Natural killer cell (primary cell): ENCODE measurements at regions not wholly inside any gene's neighbourhood (a gene's known extent, or its start where the extent isn't known, plus 50 kb on each side); places are given as distances from the start of the nearest gene placed in this dataset.

ENCODE experiments used
- ATAC-seq, 3 donors: fragments of 150-1000 bp in 2 of 3; fragments of 200-7000 bp in 1 of 3; cut with Tn5 transposase; 1 replicate in 1 of 3; 2 replicates in 2 of 3; pipeline ENCODE4 v1.10.0; 2021; ENCODE audit warnings: mild to moderate bottlenecking in 2 of 3, moderate library complexity in 2 of 3
- DNase-seq, 2 donors: peaks; one replicate each; pipeline versions ENCODE4 v3.0.0 to v3.0.0-alpha.2; 2013 to 2021; ENCODE audit warnings: mixed read lengths in 1 of 2
- H3K27ac ChIP-seq: one replicate; pipeline ENCODE4 v1.5.1; 2013; ENCODE audit warnings: mild to moderate bottlenecking, low read length
- H3K27me3 ChIP-seq: one replicate; pipeline ENCODE4 v1.6.1; 2013; ENCODE audit warnings: low read length; ENCODE audit not compliant: control insufficient read depth, insufficient read depth
- H3K36me3 ChIP-seq: one replicate; pipeline ENCODE4 v1.6.1; 2013; ENCODE audit warnings: low read length; ENCODE audit not compliant: control insufficient read depth, insufficient read depth
- H3K4me1 ChIP-seq: one replicate; pipeline ENCODE4 v1.6.1; 2013; ENCODE audit warnings: low read length; ENCODE audit not compliant: control insufficient read depth, insufficient read depth
- H3K4me3 ChIP-seq: one replicate; pipeline ENCODE4 v1.5.1; 2013; ENCODE audit warnings: low read length
- H3K9me3 ChIP-seq: one replicate; pipeline ENCODE4 v1.6.1; 2013; ENCODE audit warnings: low read length; ENCODE audit not compliant: control insufficient read depth, insufficient read depth
- H3K27ac Mint-ChIP-seq, 2 donors: one replicate each; pipeline ENCODE4 v1.8.0; 2022; ENCODE audit warnings: mild to moderate bottlenecking in 2 of 2, mixed read lengths in 2 of 2, moderate library complexity in 1 of 2
- H3K27me3 Mint-ChIP-seq, 2 donors: one replicate each; pipeline ENCODE4 v1.8.0; 2022; ENCODE audit warnings: low read depth in 2 of 2, mixed read lengths in 2 of 2
- H3K36me3 Mint-ChIP-seq: one replicate; pipeline ENCODE4 v1.8.0; 2022; ENCODE audit warnings: mixed read lengths
- H3K4me1 Mint-ChIP-seq, 2 donors: one replicate each; pipeline ENCODE4 v1.8.0; 2022; ENCODE audit warnings: mixed read lengths in 2 of 2
- H3K4me3 Mint-ChIP-seq: one replicate; pipeline ENCODE4 v1.8.0; 2022; ENCODE audit warnings: mild to moderate bottlenecking, moderate library complexity, mixed read lengths
- H3K9me3 Mint-ChIP-seq, 2 donors: one replicate each; pipeline ENCODE4 v1.8.0; 2022; ENCODE audit warnings: mixed read lengths in 2 of 2
- CTCF ChIP-seq: fragments of 200-600 bp; IDR thresholded peaks from one replicate; pipeline ENCODE4 v1.8.0; 2022; ENCODE audit warnings: antibody characterized with exemption
- WGBS: methylation state at CpG from one replicate; pipeline ENCODE4 v1.1.7; 2013; ENCODE audit warnings: missing lambda C conversion rate; ENCODE audit not compliant: insufficient coverage; 5-methylcytosine and 5-hydroxymethylcytosine counted together
- intact Hi-C: fragments of 100-400 bp; cut with micrococcal nuclease; formaldehyde crosslinking; loops from one replicate; pipeline ENCODE4 v1.14.2; 2022

- WGBS: 38% methylated on average over 1 of the region's 1 CpG
- no peak for ATAC-seq
- no peak for DNase-seq
Measured at GRCh38 chr4:119690871-119691270, 62.3 kb upstream of the PDE5A start.

GRCh38 chr4:119688446-119688845 is 59.8 kb upstream of the PDE5A start:
- TF ChIP-seq CTCF: no peak
- Mint-ChIP-seq H3K27me3 (no peaks in the 10 kb centered on the region), H3K4me3 (no peak overlapping the region), H3K27ac (no peak overlapping the region), H3K36me3 (no peaks in the 10 kb centered on the region), H3K4me1 (no peaks in the 10 kb centered on the region), H3K9me3 (peaks cover 3 to 13% of the 10 kb centered on the region in 2 donors)
- WGBS: 100% methylated on average over 1 of the region's 1 CpG
- Histone ChIP-seq H3K27me3 (no peaks in the 10 kb centered on the region), H3K4me3 (no peak overlapping the region), H3K9me3 (peaks cover 4% of the 10 kb centered on the region), H3K36me3 (no peaks in the 10 kb centered on the region), H3K27ac (no peak overlapping the region), H3K4me1 (no peaks in the 10 kb centered on the region)
- intact Hi-C loops: no loop called here
- DNase-seq: no peak
- no peak for ATAC-seq

More at GRCh38 chr4:119690871-119691270, 62.3 kb upstream of the PDE5A start:
- Mint-ChIP-seq H3K27me3 (no peaks in the 10 kb centered on the region), H3K27ac (no peak overlapping the region), H3K4me3 (no peak overlapping the region), H3K9me3 (peaks cover 6 to 16% of the 10 kb centered on the region in 2 donors), H3K36me3 (no peaks in the 10 kb centered on the region), H3K4me1 (no peaks in the 10 kb centered on the region)
- no peak overlapping the region for H3K27ac ChIP-seq
- intact Hi-C loops: no loop called here
- H3K4me1 ChIP-seq: no peaks in the 10 kb centered on the region
- TF ChIP-seq CTCF: no peak
- peaks cover 4% of the 10 kb centered on the region for H3K9me3 ChIP-seq
- H3K4me3 ChIP-seq: no peak overlapping the region
- H3K36me3 ChIP-seq: no peaks in the 10 kb centered on the region
- no peaks in the 10 kb centered on the region for H3K27me3 ChIP-seq

GRCh38 chr4:119684463-119684862 is 55.9 kb upstream of the PDE5A start:
- Mint-ChIP-seq H3K27me3 (no peaks in the 10 kb centered on the region), H3K9me3 (peaks cover 0 to 3% of the 10 kb centered on the region in 2 donors), H3K4me1 (no peaks in the 10 kb centered on the region), H3K4me3 (no peak overlapping the region), H3K36me3 (no peaks in the 10 kb centered on the region), H3K27ac (no peak overlapping the region)
- Histone ChIP-seq H3K27me3 (no peaks in the 10 kb centered on the region), H3K4me3 (no peak overlapping the region), H3K27ac (no peak overlapping the region), H3K4me1 (no peaks in the 10 kb centered on the region), H3K36me3 (no peaks in the 10 kb centered on the region), H3K9me3 (no peaks in the 10 kb centered on the region)
- no peak for ATAC-seq
- WGBS: 73% methylated on average over 4 of the region's 4 CpGs
- TF ChIP-seq CTCF: no peak
- intact Hi-C loops: no loop called here
- DNase-seq: no peak

GRCh38 chr4:119683518-119683917 is 54.9 kb upstream of the PDE5A start:
- ATAC-seq: no peak
- 71% methylated on average over 1 of the region's 1 CpG for WGBS
- peaks cover 0 to 3% of the 10 kb centered on the region in 2 donors for H3K9me3 Mint-ChIP-seq

More at GRCh38 chr4:119683518-119683917, 54.9 kb upstream of the PDE5A start:
- Mint-ChIP-seq H3K4me1 (no peaks in the 10 kb centered on the region), H3K4me3 (no peak overlapping the region), H3K27ac (no peak overlapping the region), H3K36me3 (no peaks in the 10 kb centered on the region), H3K27me3 (no peaks in the 10 kb centered on the region)
- Histone ChIP-seq H3K27me3 (no peaks in the 10 kb centered on the region), H3K36me3 (no peaks in the 10 kb centered on the region), H3K9me3 (no peaks in the 10 kb centered on the region), H3K4me3 (no peak overlapping the region), H3K4me1 (no peaks in the 10 kb centered on the region), H3K27ac (no peak overlapping the region)
- intact Hi-C loops: no loop called here
- TF ChIP-seq CTCF: no peak
- no peak for DNase-seq
